Type B pancreatic cell (in vitro differentiated cells): ENCODE measurements at regions not wholly inside any gene's neighbourhood (a gene's known extent, or its start where the extent isn't known, plus 50 kb on each side); places are given as distances from the start of the nearest gene placed in this dataset.
A peak's percentile ranks its signal among the peaks of the same experiment; 100 is the strongest.

Source experiments
- DNase-seq: peaks from one replicate; pipeline ENCODE4 v3.0.0; 2021; ENCODE audit warnings: mixed read lengths; ENCODE audit not compliant: unreplicated experiment; ENCODE audit errors: extremely low spot score
- H3K27ac Mint-ChIP-seq: 2 replicates; pipeline ENCODE4 v1.8.0; 2021; ENCODE audit warnings: mild to moderate bottlenecking, mixed read lengths
- H3K27me3 Mint-ChIP-seq: 2 replicates; pipeline ENCODE4 v1.8.0; 2021; ENCODE audit warnings: mixed read lengths
- H3K36me3 Mint-ChIP-seq: 2 replicates; pipeline ENCODE4 v1.8.0; 2021; ENCODE audit warnings: mixed read lengths
- H3K4me1 Mint-ChIP-seq: one replicate; pipeline ENCODE4 v1.8.0; 2021; ENCODE audit warnings: mixed read lengths; ENCODE audit not compliant: unreplicated experiment
- H3K4me3 Mint-ChIP-seq: 2 replicates; pipeline ENCODE4 v1.8.0; 2021; ENCODE audit warnings: mild to moderate bottlenecking, mixed read lengths
- H3K9me3 Mint-ChIP-seq: 2 replicates; pipeline ENCODE4 v1.8.0; 2021; ENCODE audit warnings: mixed read lengths
- CTCF ChIP-seq: fragments of 200-600 bp; sonication (generic); conservative IDR thresholded peaks from 2 replicates; pipeline ENCODE4 v1.5.0; 2021; ENCODE audit warnings: antibody characterized with exemption, mild to moderate bottlenecking

DNA sequence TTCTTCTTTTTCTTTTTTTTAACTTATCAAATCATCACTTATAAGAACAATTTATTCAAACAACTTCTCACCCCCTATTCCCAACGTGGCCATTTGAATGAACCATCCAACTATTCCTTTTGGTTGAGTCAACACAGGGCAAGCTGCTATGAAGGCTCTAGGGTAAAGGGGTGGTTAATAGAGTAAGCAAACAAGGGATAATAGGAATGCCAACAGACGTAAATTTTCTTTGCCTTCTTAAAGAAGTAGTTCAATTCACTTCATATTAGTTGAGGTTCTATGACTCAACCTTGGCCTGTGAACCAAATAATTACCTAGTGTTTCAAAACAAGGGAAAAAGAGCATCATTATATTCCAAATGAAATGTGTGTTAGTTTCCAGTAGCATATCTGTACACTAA lies 1383.8 kb upstream of the SLC10A2 start:
- no peak for DNase-seq
- peaks cover 21% of the 10 kb centered on the region for H3K9me3 Mint-ChIP-seq
- H3K36me3 Mint-ChIP-seq: no peaks in the 10 kb centered on the region
- no peaks in the 10 kb centered on the region for H3K4me1 Mint-ChIP-seq
- H3K27ac Mint-ChIP-seq: no peak overlapping the region
- no peak overlapping the region for H3K4me3 Mint-ChIP-seq
- TF ChIP-seq CTCF: no peak
- H3K27me3 Mint-ChIP-seq: no peaks in the 10 kb centered on the region

DNA sequence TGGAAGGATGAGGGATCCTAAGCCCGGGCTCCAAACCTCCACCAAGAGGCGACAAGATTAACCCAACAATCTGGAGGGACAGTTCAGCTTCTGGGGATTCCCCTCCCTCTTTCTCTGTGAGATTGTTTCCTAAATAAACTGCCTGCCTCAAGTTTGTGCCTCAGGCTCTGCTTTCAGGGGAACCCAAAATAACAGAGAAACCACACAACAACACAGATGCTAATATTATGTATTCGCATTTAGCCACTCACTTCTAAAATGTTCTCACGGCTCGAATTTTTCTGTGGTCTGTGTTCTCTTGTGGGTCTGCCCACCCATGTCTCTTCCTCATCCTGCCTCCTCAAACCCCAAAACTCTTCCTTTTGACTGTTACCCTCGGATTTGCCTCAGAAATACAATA lies 1381.1 kb upstream of the SLC10A2 start:
- Mint-ChIP-seq H3K9me3 (peaks cover 28% of the 10 kb centered on the region), H3K4me3 (no peak overlapping the region), H3K4me1 (no peaks in the 10 kb centered on the region), H3K36me3 (no peaks in the 10 kb centered on the region), H3K27ac (no peak overlapping the region), H3K27me3 (no peaks in the 10 kb centered on the region)
- DNase-seq: no peak
- TF ChIP-seq CTCF: no peak

DNA sequence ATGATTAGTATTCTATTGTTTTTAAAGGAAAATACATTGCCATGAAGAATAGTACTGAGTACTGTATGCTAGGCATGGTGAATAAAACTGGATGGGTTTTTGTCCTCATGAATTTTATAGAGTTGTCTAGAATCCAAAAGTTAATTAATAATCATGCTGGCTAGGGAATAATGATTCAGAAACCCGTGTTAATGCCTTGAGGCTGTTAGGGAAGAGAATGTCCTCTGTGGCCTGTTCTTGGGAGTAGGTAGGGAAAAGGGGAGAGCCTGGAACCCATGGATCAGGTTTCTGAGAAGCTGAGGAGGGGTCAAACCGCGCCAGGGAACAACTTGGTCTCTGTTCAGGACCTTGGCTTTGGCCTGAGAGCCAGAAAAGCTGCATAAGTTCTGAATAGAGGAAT lies 1376.3 kb upstream of the SLC10A2 start:
- DNase-seq: no peak
- Mint-ChIP-seq H3K36me3 (no peaks in the 10 kb centered on the region), H3K27me3 (no peaks in the 10 kb centered on the region), H3K9me3 (peaks cover 13% of the 10 kb centered on the region), H3K4me1 (no peaks in the 10 kb centered on the region), H3K4me3 (no peak overlapping the region), H3K27ac (no peak overlapping the region)
- TF ChIP-seq CTCF: no peak

DNA sequence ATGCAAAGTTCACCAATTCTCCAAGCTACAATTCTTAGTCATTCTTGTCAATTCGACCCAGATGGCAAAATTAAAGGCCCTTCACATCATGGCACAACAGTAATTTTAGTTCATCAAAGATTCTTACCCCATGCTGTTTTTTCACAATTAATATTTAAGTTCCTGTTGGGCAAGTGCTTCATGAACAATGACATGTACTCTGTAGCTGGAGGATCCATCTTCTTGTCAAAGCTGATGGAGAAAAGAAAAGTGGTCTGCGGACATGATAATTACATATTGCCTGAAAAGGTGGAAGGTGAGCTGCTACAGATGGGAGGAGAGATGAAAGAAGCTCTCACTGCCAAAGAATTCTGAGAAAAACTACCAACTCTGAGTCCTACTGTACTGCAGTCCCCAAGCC lies 1370.3 kb upstream of the SLC10A2 start:
- Mint-ChIP-seq H3K27me3 (no peaks in the 10 kb centered on the region), H3K4me3 (peak overlapping the region; percentile 9), H3K27ac (peak overlapping the region; percentile 42), H3K4me1 (peaks cover 7% of the 10 kb centered on the region), H3K9me3 (no peaks in the 10 kb centered on the region), H3K36me3 (no peaks in the 10 kb centered on the region)
- TF ChIP-seq CTCF: no peak
- DNase-seq: no peak

GRCh38 chr13:104431895-104432294 lies 1365.7 kb upstream of the SLC10A2 start:
- no peaks in the 10 kb centered on the region for H3K36me3 Mint-ChIP-seq
- DNase-seq: no peak
- H3K4me1 Mint-ChIP-seq: peaks cover 12% of the 10 kb centered on the region
- no peak for TF ChIP-seq CTCF
- no peak overlapping the region for H3K27ac Mint-ChIP-seq
- H3K27me3 Mint-ChIP-seq: no peaks in the 10 kb centered on the region
- no peak overlapping the region for H3K4me3 Mint-ChIP-seq
- H3K9me3 Mint-ChIP-seq: no peaks in the 10 kb centered on the region

GRCh38 chr13:104426435-104426834 lies 1360.2 kb upstream of the SLC10A2 start:
- no peaks in the 10 kb centered on the region for H3K9me3 Mint-ChIP-seq
- no peak for TF ChIP-seq CTCF
- no peak overlapping the region for H3K27ac Mint-ChIP-seq
- no peaks in the 10 kb centered on the region for H3K27me3 Mint-ChIP-seq
- no peak overlapping the region for H3K4me3 Mint-ChIP-seq
- DNase-seq: no peak
- H3K36me3 Mint-ChIP-seq: no peaks in the 10 kb centered on the region
- H3K4me1 Mint-ChIP-seq: peaks cover 5% of the 10 kb centered on the region
